ENCODE measurements at regions not wholly inside any gene's neighbourhood (a gene's known extent, or its start where the extent isn't known, plus 50 kb on each side); places are given as distances from the start of the nearest gene placed in this dataset.

- H3K27ac Mint-ChIP-seq (ENCODE audit: unreplicated experiment), result no peak overlapping the region
- peaks cover 2% of the 10 kb centered on the region for H3K9me3 Mint-ChIP-seq (ENCODE audit: unreplicated experiment)
- DNase-seq, result no peak
- TF ChIP-seq CTCF (IDR thresholded peaks at IDR 0.05; ENCODE audit: partially characterized antibody, unreplicated experiment), result no peak
- H3K27me3 Mint-ChIP-seq (ENCODE audit: unreplicated experiment), result no peaks in the 10 kb centered on the region
- H3K36me3 Mint-ChIP-seq (ENCODE audit: unreplicated experiment), result no peaks in the 10 kb centered on the region
- peaks cover 12% of the 10 kb centered on the region for H3K4me1 Mint-ChIP-seq (ENCODE audit: low read depth, unreplicated experiment)
- H3K4me3 Mint-ChIP-seq (ENCODE audit: unreplicated experiment), result no peak overlapping the region
Measured at GRCh38 chr9:81227507-81228245, 461.7 kb downstream of the TLE1 start.

- peaks cover 12% of the 10 kb centered on the region for H3K4me1 Mint-ChIP-seq (ENCODE audit: low read depth, unreplicated experiment)
- H3K36me3 Mint-ChIP-seq (ENCODE audit: unreplicated experiment), result no peaks in the 10 kb centered on the region
- H3K27ac Mint-ChIP-seq (ENCODE audit: unreplicated experiment), result no peak overlapping the region
- H3K9me3 Mint-ChIP-seq (ENCODE audit: unreplicated experiment), result peaks cover 2% of the 10 kb centered on the region
- DNase-seq, result no peak
- no peak for TF ChIP-seq CTCF (IDR thresholded peaks at IDR 0.05; ENCODE audit: partially characterized antibody, unreplicated experiment)
- no peaks in the 10 kb centered on the region for H3K27me3 Mint-ChIP-seq (ENCODE audit: unreplicated experiment)
- H3K4me3 Mint-ChIP-seq (ENCODE audit: unreplicated experiment), result no peak overlapping the region
Measured at GRCh38 chr9:81225596-81225995, 463.8 kb downstream of the TLE1 start.

GRCh38 chr9:81224166-81225081 is 464.9 kb downstream of the TLE1 start:
- DNase-seq, result no peak
- TF ChIP-seq CTCF (IDR thresholded peaks at IDR 0.05; ENCODE audit: partially characterized antibody, unreplicated experiment), result no peak
- Mint-ChIP-seq H3K4me3 (ENCODE audit: unreplicated experiment) (no peak overlapping the region), H3K9me3 (ENCODE audit: unreplicated experiment) (peaks cover 2% of the 10 kb centered on the region), H3K27ac (ENCODE audit: unreplicated experiment) (peak overlapping the region; percentile 67), H3K36me3 (ENCODE audit: unreplicated experiment) (no peaks in the 10 kb centered on the region), H3K4me1 (ENCODE audit: low read depth, unreplicated experiment) (peaks cover 12% of the 10 kb centered on the region), H3K27me3 (ENCODE audit: unreplicated experiment) (no peaks in the 10 kb centered on the region)

DNA sequence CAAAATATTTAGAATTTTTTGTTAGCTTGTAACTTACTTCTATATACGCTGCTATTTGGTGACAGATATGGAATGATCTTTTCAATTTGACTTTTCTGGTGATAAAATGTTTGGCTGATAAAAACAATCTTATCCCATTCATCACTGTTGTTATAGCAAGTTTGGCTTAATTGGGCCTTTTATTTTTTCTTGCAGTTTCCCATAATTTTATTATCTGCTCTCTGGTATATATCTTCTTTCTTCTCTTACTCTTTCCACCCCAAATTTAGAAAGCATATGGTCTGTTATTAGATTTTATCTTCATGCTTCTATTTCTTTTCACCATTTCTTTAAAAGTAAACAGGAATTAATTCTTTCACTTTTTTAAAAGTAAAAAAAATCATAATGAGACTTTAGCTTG is 474.4 kb downstream of the TLE1 start:
- H3K27ac Mint-ChIP-seq (ENCODE audit: unreplicated experiment), result no peak overlapping the region
- H3K4me3 Mint-ChIP-seq (ENCODE audit: unreplicated experiment), result no peak overlapping the region
- peaks cover 5% of the 10 kb centered on the region for H3K4me1 Mint-ChIP-seq (ENCODE audit: low read depth, unreplicated experiment)
- peaks cover 6% of the 10 kb centered on the region for H3K9me3 Mint-ChIP-seq (ENCODE audit: unreplicated experiment)
- no peak for DNase-seq
- peaks cover 3% of the 10 kb centered on the region for H3K27me3 Mint-ChIP-seq (ENCODE audit: unreplicated experiment)
- H3K36me3 Mint-ChIP-seq (ENCODE audit: unreplicated experiment), result peaks cover 16% of the 10 kb centered on the region
- no peak for TF ChIP-seq CTCF (IDR thresholded peaks at IDR 0.05; ENCODE audit: partially characterized antibody, unreplicated experiment)

GRCh38 chr9:81213456-81213855 is 475.9 kb downstream of the TLE1 start:
- Mint-ChIP-seq H3K4me1 (ENCODE audit: low read depth, unreplicated experiment) (peaks cover 5% of the 10 kb centered on the region), H3K9me3 (ENCODE audit: unreplicated experiment) (peaks cover 4% of the 10 kb centered on the region), H3K27ac (ENCODE audit: unreplicated experiment) (peak overlapping the region; percentile 41), H3K36me3 (ENCODE audit: unreplicated experiment) (peaks cover 13% of the 10 kb centered on the region), H3K27me3 (ENCODE audit: unreplicated experiment) (peaks cover 3% of the 10 kb centered on the region), H3K4me3 (ENCODE audit: unreplicated experiment) (no peak overlapping the region)
- peak; percentile 15 for DNase-seq
- TF ChIP-seq CTCF (IDR thresholded peaks at IDR 0.05; ENCODE audit: partially characterized antibody, unreplicated experiment), result no peak
